ENCODE measurements at regions not wholly inside any gene's neighbourhood (a gene's known extent, or its start where the extent isn't known, plus 50 kb on each side); places are given as distances from the start of the nearest gene placed in this dataset.
"Not testable (repeated sequence)": the region's sequence is repeated elsewhere in the genome, so short reads cannot be mapped to it uniquely, and the experiment has no call there.

DNA sequence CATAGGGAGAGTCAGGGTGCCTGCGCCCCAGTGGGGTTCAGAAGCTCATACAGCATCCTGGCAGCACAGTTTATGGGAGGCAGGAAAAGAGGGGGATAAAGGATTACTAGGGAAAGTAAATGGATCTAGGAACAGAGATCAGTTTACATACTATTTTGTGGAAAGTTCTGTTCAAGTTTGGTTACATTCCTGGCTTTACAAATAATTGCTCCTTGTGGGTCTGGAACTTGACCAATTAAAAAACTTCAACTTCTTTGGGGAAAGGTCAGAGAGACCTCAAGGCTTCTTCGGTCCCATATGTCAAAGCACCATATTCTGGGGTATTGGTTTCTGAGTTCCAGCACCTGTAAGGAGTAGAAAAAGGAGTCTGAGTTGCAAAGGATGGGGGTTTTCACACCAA is 64.1 kb downstream of the ZDHHC19 start:
- DNase-seq (ENCODE audit: low read depth): no peak

DNA sequence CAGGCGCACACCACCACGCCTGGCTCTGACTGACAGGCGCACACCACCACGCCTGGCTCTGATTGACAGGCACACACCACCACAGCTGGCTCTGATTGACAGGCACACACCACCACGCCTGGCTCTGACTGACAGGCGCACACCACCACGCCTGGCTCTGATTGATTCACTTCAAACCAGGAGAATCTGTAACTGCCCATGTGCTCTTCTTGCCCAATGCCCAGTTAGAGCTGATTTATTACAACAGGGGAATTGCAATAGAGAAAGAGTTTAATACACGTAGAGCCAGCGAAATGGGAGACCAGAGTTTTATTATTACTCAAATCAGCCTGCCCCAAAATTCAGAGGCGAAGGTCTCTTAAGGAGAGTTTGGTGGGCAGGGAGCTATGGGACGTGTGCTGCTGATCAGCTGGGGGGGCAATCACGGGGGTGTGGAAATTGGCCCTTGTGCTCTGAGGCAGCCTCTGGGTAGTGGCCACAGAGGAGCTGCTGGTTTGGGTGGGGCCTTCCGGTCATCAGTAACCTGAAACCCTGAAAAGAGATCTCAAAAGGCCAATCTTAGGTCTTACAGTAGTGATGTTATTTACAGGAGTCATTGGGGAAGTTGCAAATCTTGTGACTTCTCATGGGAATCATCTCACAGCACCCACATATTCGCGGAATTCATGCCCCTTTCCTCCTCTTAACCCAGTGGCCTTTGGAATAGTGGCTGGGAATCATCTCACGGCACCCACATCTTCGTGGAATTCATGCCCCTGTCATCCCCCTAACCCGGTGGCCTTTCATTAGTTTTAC is 63.8 kb upstream of the TFRC start:
- no peak for DNase-seq (ENCODE audit: low read depth)

DNA sequence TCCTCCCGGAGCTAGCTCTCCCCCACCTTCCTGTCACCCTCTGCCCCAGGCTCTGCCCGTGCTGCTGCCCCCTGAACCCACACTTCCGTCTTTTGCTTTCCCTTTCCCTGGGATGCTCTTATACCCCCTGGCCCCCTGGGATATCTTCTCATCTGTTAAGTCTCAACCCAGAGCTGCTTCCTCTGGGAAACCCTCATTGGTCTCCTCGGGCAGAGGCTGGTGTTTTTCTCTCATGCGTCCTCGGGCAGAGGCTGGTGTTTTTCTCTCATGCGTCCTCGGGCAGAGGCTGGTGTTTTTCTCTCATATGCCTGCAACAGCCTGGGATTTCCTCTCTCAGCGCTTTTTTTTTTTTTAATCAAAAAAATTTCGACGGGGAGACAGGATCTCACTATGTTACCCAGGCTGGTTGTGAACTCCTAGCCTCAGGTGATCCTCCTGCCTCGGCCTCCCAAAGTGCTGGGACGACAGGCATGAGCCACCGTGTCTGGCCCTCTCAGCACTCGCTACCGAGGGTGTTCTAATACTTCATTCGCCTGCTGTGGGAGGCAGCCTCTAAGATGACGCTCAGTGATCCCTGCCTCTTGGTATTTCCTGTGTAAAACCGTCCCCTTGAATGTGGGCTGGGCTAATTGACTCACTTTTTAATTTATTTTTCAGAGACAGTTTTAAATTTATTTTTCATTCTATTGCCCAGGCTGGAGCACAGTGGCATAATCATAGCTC is 62.7 kb upstream of the TFRC start:
- DNase-seq (ENCODE audit: low read depth): peak; percentile 90

DNA sequence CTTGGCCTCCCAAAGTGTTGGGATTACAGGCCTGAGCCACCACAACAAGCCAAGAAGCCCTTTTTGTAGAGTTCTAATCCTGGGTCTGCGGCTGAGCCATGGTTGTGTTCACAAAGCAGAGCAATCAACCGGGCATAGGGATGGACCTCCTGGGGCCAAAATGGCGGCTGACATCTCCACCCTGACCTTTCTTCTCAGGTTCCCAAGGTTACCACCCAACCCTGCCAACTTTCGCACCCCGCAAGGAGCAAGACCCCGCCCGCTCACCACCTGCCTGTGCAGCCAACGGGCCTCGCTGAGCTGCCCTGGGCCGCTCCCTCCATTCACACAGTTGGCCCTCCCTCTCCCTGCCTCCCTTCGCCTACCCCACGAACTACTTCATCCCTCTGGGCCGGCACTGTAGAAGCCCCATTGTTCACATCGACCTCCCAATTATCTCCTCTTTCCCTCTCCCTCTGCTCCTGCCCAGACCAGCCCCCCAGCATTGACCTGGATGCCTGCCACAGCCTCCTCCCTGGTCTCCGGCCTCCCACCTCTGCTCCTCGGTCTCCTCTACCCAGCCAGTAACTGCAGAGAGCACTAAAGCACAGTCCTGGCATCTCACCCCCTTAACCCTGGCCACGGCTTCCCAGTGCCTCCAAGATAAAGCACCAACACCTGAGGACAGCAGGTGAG is 62.0 kb upstream of the TFRC start:
- DNase-seq (ENCODE audit: low read depth): no peak

DNA sequence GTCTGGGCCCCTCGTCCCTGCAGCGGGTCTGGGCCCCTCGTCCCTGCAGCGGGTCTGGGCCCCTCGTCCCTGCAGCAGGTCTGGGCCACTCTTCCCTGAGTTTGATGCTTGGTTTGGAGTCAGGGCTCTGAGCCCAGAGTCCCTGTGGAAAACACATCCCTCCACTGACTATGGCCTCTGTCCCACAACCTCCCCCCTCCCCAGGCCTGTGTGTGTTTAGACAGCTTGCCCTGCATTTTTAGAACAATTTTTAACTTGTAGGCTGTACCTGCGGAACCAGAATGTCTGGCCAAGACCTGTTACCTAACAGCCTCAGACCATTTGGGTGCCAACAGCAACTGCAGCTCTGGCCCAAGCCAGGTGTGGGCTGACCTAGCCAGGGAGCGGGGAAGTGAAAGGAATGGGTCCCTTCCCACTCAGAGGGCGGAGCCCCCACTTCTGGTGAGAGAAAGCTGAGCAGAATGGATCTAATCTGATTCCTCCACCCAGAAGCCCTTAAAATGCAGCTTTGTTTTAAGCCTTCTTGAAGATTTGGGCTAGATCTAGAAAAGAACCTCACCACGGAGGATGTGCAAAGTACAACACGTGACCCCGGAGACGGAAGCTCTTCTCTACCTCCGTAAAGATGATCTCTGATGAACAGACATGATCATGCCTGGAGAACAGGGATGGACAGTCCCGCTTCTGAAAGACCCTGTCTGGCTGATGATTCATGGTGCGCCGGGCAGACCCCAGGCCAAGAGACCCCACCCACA is 60.5 kb upstream of the TFRC start:
- DNase-seq (ENCODE audit: low read depth): no peak

DNA sequence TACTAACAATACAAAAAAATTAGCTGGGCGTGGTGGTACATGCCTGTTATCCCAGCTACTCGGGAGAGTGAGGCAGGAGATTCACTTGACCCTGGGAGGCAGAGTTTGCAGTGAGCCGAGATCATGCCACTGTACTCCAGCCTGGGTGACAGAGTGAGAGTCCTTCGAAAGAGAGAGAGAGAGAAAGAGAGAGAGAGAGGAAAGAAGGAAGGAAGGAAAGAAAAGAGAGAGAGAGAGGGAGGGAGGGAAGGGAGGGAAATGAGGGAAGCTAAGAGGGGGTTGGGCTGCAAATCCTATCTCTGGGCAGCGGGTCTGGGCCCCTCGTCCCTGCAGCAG is 59.9 kb upstream of the TFRC start:
- DNase-seq (ENCODE audit: low read depth): no peak

DNA sequence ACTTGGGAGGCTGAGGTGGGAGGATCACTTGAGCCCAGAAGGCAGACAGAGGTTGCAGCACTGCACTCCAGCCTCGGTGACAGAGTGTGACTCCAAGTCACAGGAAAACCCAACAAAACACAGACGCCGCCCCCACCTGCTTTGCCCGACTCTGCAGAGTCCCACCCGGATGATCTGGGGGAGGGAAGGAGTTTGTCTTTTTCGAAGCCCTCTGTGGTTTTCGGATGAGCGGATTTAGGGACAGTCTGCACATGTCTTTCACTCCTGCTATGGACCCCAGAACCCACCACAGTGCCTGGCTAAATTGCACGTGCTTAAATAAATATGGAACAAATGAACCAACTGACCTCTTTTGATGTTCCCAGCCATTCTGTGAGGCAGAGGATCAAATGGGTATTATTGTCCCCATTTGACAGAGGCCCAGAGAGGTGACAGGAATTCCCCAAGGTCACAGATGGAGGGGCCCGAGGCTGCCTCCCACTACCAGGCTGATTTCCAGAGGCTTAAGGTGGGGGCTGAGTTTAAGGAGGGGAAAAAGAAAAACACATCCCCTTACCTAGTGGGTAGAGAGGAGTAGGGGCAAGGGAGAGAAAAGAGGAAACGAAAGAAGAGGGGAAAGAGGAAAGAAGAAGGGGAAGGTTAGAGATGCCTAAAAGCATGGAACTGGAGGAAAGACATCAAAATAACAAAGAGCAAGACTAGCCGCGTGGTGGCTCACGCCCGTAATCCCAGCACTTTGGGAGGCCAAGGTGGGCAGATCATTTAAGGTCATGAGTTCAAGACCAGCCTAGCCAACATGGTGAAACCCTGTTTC is 59.4 kb upstream of the TFRC start:
- DNase-seq (ENCODE audit: low read depth): no peak

DNA sequence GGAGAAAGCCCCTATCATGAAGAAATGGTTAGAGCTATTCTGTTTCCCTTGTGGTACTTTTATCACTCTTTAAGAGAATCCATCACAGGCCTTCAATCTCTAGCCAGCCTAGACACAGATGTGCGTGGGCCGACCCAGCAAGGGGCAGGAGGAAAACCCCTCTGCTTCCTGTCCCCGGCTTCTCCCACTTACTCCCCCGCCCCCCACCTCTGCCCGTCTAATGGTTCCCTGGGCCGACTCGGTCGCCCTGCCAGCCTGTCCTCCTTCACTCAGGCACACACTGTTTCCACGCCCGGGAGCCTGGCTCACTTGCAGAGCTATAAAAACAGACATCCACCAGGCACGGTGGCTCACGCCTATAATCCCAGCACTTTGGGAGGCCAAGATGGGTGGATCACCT is 58.3 kb upstream of the TFRC start:
- no peak for DNase-seq (ENCODE audit: low read depth)

DNA sequence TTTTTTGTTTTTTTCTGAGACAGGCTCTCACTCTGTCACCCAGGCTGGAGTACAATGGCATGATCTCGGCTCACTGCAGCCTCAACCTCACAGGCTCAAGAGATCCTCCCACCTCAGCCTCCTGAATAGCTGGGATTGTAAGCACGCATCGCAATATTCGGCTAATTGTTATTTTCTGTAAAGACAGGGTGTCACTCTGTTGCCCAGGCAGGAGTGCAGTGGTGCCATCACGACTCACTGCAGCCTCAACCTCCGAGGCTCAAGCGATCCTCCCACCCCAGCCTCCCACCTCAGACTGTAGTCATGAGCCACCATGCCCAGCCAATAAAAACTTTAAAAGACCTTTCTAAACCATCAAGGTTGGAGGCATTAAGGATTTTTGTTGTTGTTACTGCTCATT is 57.4 kb upstream of the TFRC start:
- DNase-seq (ENCODE audit: low read depth): no peak

DNA sequence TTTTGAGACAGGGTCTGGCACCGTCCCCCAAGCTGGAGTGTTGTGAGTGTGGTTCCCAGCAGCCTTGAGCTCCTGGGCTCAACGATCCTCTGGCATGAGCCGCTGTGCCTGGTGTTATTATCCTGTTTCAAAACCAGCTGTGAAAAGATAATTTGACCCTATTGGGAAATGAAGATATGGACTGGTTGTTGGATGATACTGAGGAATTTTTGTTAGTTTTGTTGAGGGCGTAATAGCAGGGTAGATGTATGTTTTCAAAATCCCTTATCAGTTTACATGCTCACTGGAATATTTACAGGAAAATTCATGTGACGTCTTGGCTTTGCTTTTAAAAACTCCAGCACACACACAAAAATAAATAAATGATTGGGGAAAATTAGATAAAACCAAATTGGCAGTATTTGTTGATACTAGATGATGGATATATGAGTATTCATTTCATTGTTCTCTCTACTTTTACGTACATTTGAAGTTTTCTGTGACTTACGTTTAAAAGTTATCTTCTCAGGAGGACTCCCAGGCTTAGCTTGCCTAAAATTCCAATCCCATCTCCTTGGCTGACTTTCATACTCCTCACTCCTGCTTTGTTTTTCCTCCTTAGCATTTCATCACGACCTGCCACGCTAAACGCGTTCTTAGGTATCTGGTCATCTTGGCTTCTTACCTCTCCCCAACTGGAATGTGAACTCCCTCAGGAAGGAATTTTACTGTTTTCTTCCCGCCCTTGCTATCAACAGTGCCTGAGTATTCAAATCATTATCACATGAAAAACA is 56.8 kb upstream of the TFRC start:
- peak; percentile 55 for DNase-seq (ENCODE audit: low read depth)

DNA sequence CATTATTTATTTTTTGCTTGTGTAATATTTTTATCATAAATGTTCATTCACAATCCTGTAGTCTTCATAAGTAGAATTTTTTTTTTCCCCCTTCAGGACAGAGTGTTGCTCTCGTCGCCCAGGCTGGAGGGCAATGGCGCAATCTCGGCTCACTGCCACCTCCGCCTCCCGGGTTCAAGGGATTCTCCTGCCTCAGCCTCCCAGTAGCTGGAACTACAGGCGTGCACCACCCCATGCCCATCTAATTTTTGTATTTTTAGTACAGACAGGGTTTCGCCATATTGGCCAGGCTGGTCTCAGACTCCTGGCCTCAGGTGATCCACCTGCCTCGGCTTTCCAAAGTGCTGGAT is 54.7 kb upstream of the TFRC start:
- not testable (repeated sequence) for DNase-seq (ENCODE audit: low read depth)

DNA sequence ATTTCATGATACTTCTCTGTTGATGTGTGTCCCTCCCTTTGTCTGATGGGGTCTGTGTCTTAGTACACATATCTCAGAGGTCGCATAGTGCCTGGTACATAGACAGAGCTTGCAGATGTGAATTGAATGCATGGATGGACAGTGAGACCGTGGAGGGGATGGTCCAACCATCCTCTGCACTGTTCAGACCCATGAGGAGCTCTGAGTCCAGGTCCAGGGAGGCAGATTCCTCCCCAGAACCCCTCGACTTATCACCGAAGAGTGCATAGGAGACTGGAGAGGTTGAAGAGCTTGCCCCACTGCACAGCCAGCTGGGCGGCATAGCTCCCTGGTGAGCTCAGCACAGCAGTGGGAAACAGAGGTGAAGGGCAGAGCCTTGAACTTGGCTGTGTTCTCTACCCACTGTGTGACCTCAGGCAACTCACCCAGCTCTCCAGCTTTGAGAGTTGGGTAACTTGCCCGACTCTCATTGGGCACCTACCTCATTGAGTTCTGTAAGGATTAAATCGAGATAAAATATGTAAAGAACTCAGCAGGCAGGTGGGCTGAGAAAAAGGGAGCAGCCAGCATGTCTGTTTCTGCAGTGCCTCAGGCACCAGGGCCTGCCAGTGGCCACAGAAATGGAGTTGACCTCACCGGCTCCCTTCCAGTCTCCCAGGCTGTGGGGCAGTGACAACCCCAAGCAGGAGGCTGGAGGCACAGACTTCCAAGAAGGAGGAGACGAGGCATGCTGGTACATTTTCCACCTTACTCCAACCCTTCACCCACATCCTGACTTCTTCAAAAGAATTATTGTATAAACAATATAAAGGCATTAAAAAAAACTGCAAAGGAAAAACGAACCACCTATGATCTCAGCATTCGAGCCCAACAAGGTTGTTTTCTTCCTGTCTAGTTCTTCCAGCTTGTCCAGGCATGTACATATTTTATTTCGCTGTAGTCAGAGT is 54.1 kb upstream of the TFRC start:
- DNase-seq (ENCODE audit: low read depth): peak; percentile 32

DNA sequence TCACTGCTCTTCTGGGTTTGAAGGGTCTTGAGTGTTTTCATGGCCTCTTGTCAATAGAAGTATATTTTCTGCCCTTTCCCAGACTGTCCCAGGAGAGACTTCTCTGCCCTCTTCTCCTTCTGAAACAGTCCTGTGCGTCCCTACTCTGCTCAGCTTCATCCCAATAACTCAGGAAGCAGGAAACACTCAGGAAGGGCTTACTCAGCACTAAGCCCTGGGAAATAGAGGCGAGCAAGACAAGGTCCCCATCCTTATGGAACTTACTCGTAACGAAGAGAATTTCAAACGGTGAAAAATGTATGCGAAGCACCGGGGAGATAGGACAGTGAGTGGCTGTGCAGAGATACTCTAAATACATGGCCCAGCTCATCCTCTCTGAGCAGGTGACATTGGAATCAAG is 52.8 kb upstream of the TFRC start:
- DNase-seq (ENCODE audit: low read depth): no peak

DNA sequence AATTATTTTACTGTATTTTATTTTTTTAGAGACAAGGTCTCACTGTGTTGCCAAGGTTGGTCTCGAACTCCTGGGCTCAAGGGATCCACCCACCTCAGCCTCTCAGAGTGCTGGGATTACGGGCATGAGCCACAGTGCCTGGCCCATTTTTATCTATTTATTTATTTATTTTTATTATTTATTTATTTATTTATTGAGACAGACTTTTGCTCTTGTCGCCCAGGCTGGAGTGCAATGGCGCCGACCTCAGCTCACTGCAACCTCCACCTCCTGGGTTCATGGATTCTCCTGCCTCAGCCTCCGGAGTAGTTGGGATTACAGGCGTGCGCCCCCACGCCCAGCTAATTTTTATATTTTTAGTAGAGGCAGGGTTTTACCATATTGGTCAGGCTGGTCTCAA is 52.0 kb upstream of the TFRC start:
- not testable (repeated sequence) for DNase-seq (ENCODE audit: low read depth)

DNA sequence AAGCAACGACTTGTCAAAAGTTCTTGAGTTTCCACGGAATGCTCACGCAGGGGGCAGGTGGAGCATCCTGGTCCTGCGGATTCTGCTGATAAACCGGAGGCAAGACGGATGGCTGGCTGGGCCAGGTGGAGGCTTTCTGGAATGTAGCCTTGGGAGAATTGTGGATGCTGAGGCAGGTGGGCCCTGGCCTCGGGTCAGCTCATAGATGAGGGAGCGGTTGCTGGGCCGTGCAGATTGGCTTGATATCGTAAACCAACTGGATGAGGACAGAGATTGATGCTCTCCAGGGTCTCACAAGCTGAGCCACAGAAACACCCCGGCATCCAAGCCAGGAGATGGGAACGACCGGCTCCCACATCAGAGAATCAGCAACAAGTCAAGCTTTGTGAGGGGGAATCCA is 50.0 kb upstream of the TFRC start:
- no peak for DNase-seq (ENCODE audit: low read depth)

Measured in iris pigment epithelial cell (primary cell).